Brain microvascular endothelial cell (primary cell): ENCODE measurements at regions not wholly inside any gene's neighbourhood (a gene's known extent, or its start where the extent isn't known, plus 50 kb on each side); places are given as distances from the start of the nearest gene placed in this dataset.
"Not testable (repeated sequence)": the region's sequence is repeated elsewhere in the genome, so short reads cannot be mapped to it uniquely, and the experiment has no call there.

Source experiments
- DNase-seq: peaks from one replicate; pipeline ENCODE4 v3.0.0-alpha.2; 2020
- H3K27ac ChIP-seq: fragments of 250-450 bp; sonication (Bioruptor Pico); 2 replicates; pipeline ENCODE4 v1.5.1; 2020; ENCODE audit warnings: mild to moderate bottlenecking, moderate library complexity
- H3K27me3 ChIP-seq: fragments of 250-450 bp; sonication (Bioruptor Pico); replicated peaks from 2 replicates; pipeline ENCODE4 v1.5.1; 2020; ENCODE audit warnings: mild to moderate bottlenecking
- H3K36me3 ChIP-seq: fragments of 250-450 bp; sonication (Bioruptor Pico); replicated peaks from 2 replicates; pipeline ENCODE4 v1.5.1; 2020; ENCODE audit warnings: mild to moderate bottlenecking
- H3K4me3 ChIP-seq: 2 replicates; pipeline ENCODE4 v1.5.1; 2011; ENCODE audit warnings: low read depth, mild to moderate bottlenecking, control low read depth, low read length, moderate library complexity
- CTCF ChIP-seq: IDR thresholded peaks from 2 replicates; pipeline ENCODE4 v1.5.1; 2011; ENCODE audit warnings: low read depth, mild to moderate bottlenecking, moderate library complexity, low read length, control low read depth, inconsistent platforms; ENCODE audit errors: missing control alignments
- in situ Hi-C: cut with HindIII; loops from 2 replicates; pipeline ENCODE4 v1.10.0; 2017; ENCODE audit warnings: low sequenced_read_pairs, low pct_ligation_motif_present

- H3K27ac ChIP-seq, H3K4me3 ChIP-seq, DNase-seq, in situ Hi-C loops, H3K27me3 ChIP-seq: not testable (repeated sequence)
- H3K36me3 ChIP-seq: peaks cover 33% of the 10 kb centered on the region
Observed at GRCh38 chr3:197618408-197618807, 62.6 kb upstream of the BDH1 start.

GRCh38 chr3:197615430-197615829, 59.7 kb upstream of the BDH1 start:
- peaks cover 47% of the 10 kb centered on the region for H3K36me3 ChIP-seq
- H3K27me3 ChIP-seq: no peaks in the 10 kb centered on the region
- no peak for DNase-seq
- no peak for TF ChIP-seq CTCF
- in situ Hi-C loops: no loop called here
- H3K27ac ChIP-seq: no peak overlapping the region
- H3K4me3 ChIP-seq: no peak overlapping the region

- DNase-seq, H3K4me3 ChIP-seq, H3K27me3 ChIP-seq, in situ Hi-C loops, H3K27ac ChIP-seq: not testable (repeated sequence)
- peaks cover 44% of the 10 kb centered on the region for H3K36me3 ChIP-seq
Observed at GRCh38 chr3:197614134-197614533, 58.4 kb upstream of the BDH1 start.

- Histone ChIP-seq H3K27ac (no peak overlapping the region), H3K4me3 (no peak overlapping the region), H3K36me3 (peaks cover 49% of the 10 kb centered on the region), H3K27me3 (no peaks in the 10 kb centered on the region)
- TF ChIP-seq CTCF: no peak
- in situ Hi-C loops: no loop called here
- DNase-seq: no peak
Observed at GRCh38 chr3:197613199-197613598, 57.4 kb upstream of the BDH1 start.

- TF ChIP-seq CTCF: no peak
- no peak for DNase-seq
- no peaks in the 10 kb centered on the region for H3K27me3 ChIP-seq
- H3K4me3 ChIP-seq: no peak overlapping the region
- H3K36me3 ChIP-seq: peaks cover 63% of the 10 kb centered on the region
- in situ Hi-C loops: no loop called here
- H3K27ac ChIP-seq: no peak overlapping the region
Observed at GRCh38 chr3:197611255-197611654, 55.5 kb upstream of the BDH1 start.

GRCh38 chr3:197606468-197606867, 50.7 kb upstream of the BDH1 start:
- peaks cover 37% of the 10 kb centered on the region for H3K36me3 ChIP-seq
- DNase-seq: no peak
- TF ChIP-seq CTCF: no peak
- in situ Hi-C loops: no loop called here
- no peaks in the 10 kb centered on the region for H3K27me3 ChIP-seq
- H3K4me3 ChIP-seq: no peak overlapping the region
- H3K27ac ChIP-seq: no peak overlapping the region
